GM23338 (cell line): ENCODE measurements at regions not wholly inside any gene's neighbourhood (a gene's known extent, or its start where the extent isn't known, plus 50 kb on each side); places are given as distances from the start of the nearest gene placed in this dataset.

Source experiments
- ATAC-seq: fragments of 200-7000 bp; cut with Tn5 transposase; 3 replicates; pipeline ENCODE4 v1.9.1; 2020
- DNase-seq: peaks from one replicate; pipeline ENCODE4 v3.0.0-alpha.2; 2015; ENCODE audit warnings: low spot score
- H2AFZ ChIP-seq: fragments of 200-600 bp; sonication (generic); 2 replicates; pipeline ENCODE4 v1.8.0; 2016; ENCODE audit warnings: antibody characterized with exemption, mild to moderate bottlenecking, moderate library complexity
- H3F3A ChIP-seq: fragments of 200-600 bp; sonication (generic); replicated peaks from 2 replicates; pipeline ENCODE4 v1.8.0; 2017; ENCODE audit warnings: antibody characterized with exemption, mixed run types, low read depth
- H3K27ac ChIP-seq: fragments of 200-600 bp; sonication (generic); 2 replicates; pipeline ENCODE4 v1.6.1; 2016; ENCODE audit warnings: low read depth
- H3K27me3 ChIP-seq: fragments of 200-600 bp; sonication (generic); 2 replicates; pipeline ENCODE4 v1.8.0; 2016; ENCODE audit warnings: mild to moderate bottlenecking, mixed run types, moderate library complexity; ENCODE audit not compliant: insufficient read depth
- H3K36me3 ChIP-seq: fragments of 200-600 bp; sonication (generic); 2 replicates; pipeline ENCODE4 v1.8.0; 2016; ENCODE audit warnings: mild to moderate bottlenecking; ENCODE audit not compliant: insufficient read depth
- H3K4me1 ChIP-seq: fragments of 200-600 bp; sonication (generic); 2 replicates; pipeline ENCODE4 v1.8.0; 2016; ENCODE audit warnings: mild to moderate bottlenecking, moderate library complexity; ENCODE audit not compliant: insufficient read depth
- H3K4me2 ChIP-seq: fragments of 200-600 bp; sonication (generic); 2 replicates; pipeline ENCODE4 v1.7.1; 2017; ENCODE audit warnings: mixed run types
- H3K4me3 ChIP-seq: fragments of 200-600 bp; sonication (generic); 2 replicates; pipeline ENCODE4 v1.6.1; 2016; ENCODE audit warnings: mixed run types
- H3K79me2 ChIP-seq: fragments of 200-600 bp; sonication (generic); replicated peaks from 2 replicates; pipeline ENCODE4 v1.8.0; 2017; ENCODE audit warnings: mild to moderate bottlenecking; ENCODE audit not compliant: insufficient read depth
- H3K9me2 ChIP-seq: fragments of 200-600 bp; sonication (generic); 2 replicates; pipeline ENCODE4 v1.8.0; 2017; ENCODE audit not compliant: insufficient read depth
- H4K20me1 ChIP-seq: fragments of 200-600 bp; sonication (generic); replicated peaks from 2 replicates; pipeline ENCODE4 v1.8.0; 2017; ENCODE audit warnings: mild to moderate bottlenecking; ENCODE audit not compliant: insufficient read depth
- H3K27ac Mint-ChIP-seq: 2 replicates; pipeline ENCODE4 v1.8.0; 2020; ENCODE audit warnings: inconsistent platforms, mild to moderate bottlenecking, moderate library complexity, mixed read lengths
- H3K27me3 Mint-ChIP-seq: 3 replicates; pipeline ENCODE4 v1.8.0; 2022; ENCODE audit warnings: low read depth, mild to moderate bottlenecking, moderate library complexity, mixed read lengths, inconsistent platforms; ENCODE audit not compliant: insufficient read depth, poor library complexity
- H3K36me3 Mint-ChIP-seq: 3 replicates; pipeline ENCODE4 v1.8.0; 2021; ENCODE audit warnings: low read depth, mild to moderate bottlenecking, inconsistent platforms, moderate library complexity, mixed read lengths
- H3K4me1 Mint-ChIP-seq: 3 replicates; pipeline ENCODE4 v1.8.0; 2020; ENCODE audit warnings: mild to moderate bottlenecking, inconsistent platforms, mixed read lengths
- H3K4me3 Mint-ChIP-seq: 3 replicates; pipeline ENCODE4 v1.8.0; 2021; ENCODE audit warnings: moderate library complexity, mild to moderate bottlenecking, inconsistent platforms, mixed read lengths
- H3K9me3 Mint-ChIP-seq: 3 replicates; pipeline ENCODE4 v1.8.0; 2020; ENCODE audit warnings: moderate library complexity, mild to moderate bottlenecking, inconsistent platforms, mixed read lengths
- CREB1 ChIP-seq: fragments of 250-450 bp; sonication (Bioruptor Pico); IDR thresholded peaks from 2 replicates; pipeline ENCODE4 v1.5.0; 2020; ENCODE audit warnings: low read depth, mild to moderate bottlenecking, moderate library complexity
- EZH2 ChIP-seq: fragments of 200-600 bp; sonication (generic); IDR thresholded peaks from one replicate; pipeline ENCODE4 v1.8.0; 2017; ENCODE audit warnings: antibody characterized with exemption, mild to moderate bottlenecking, low read depth; ENCODE audit not compliant: unreplicated experiment
- JUNB ChIP-seq: IDR thresholded peaks from one replicate; pipeline ENCODE4 v1.6.1; 2016; ENCODE audit warnings: antibody characterized with exemption; ENCODE audit not compliant: unreplicated experiment
- NANOG ChIP-seq: IDR thresholded peaks from 2 replicates; pipeline ENCODE4 v1.6.1; 2016; ENCODE audit warnings: antibody characterized with exemption, borderline replicate concordance
- POLR2AphosphoS5 ChIP-seq: IDR thresholded peaks from 2 replicates; pipeline ENCODE4 v1.6.1; 2016; ENCODE audit warnings: antibody characterized with exemption, low read depth
- STAT1 ChIP-seq: IDR thresholded peaks from one replicate; pipeline ENCODE4 v1.6.1; 2016; ENCODE audit warnings: antibody characterized with exemption; ENCODE audit not compliant: unreplicated experiment
- ZNF114 ChIP-seq: fragments of 250-450 bp; sonication (Bioruptor Pico); IDR thresholded peaks from 2 replicates; pipeline ENCODE4 v1.5.0; 2020; ENCODE audit warnings: mild to moderate bottlenecking, moderate library complexity
- ZNF331 ChIP-seq: fragments of 250-450 bp; sonication (Bioruptor Pico); IDR thresholded peaks from 2 replicates; pipeline ENCODE4 v1.5.0; 2020; ENCODE audit warnings: low read depth, mild to moderate bottlenecking, moderate library complexity
- ZNF462 ChIP-seq: fragments of 250-450 bp; sonication (Bioruptor Pico); IDR thresholded peaks from 2 replicates; pipeline ENCODE4 v1.5.0; 2020; ENCODE audit warnings: mild to moderate bottlenecking, moderate library complexity
- TF ChIP-seq, protein P1 (sequence below): IDR thresholded peaks from 2 replicates; pipeline ENCODE4 v1.6.1; 2016; ENCODE audit warnings: antibody characterized with exemption
- TF ChIP-seq, protein P2 (sequence below): IDR thresholded peaks from one replicate; pipeline ENCODE4 v1.6.1; 2018; ENCODE audit warnings: antibody characterized with exemption; ENCODE audit not compliant: unreplicated experiment

- no peak overlapping the region for H3K27ac ChIP-seq
- DNase-seq (no peak), ATAC-seq (no peak)
- H2AFZ ChIP-seq: no peak overlapping the region
- H3F3A ChIP-seq: no peaks in the 10 kb centered on the region
- TF ChIP-seq, protein P1, sequence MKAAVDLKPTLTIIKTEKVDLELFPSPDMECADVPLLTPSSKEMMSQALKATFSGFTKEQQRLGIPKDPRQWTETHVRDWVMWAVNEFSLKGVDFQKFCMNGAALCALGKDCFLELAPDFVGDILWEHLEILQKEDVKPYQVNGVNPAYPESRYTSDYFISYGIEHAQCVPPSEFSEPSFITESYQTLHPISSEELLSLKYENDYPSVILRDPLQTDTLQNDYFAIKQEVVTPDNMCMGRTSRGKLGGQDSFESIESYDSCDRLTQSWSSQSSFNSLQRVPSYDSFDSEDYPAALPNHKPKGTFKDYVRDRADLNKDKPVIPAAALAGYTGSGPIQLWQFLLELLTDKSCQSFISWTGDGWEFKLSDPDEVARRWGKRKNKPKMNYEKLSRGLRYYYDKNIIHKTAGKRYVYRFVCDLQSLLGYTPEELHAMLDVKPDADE: no peak
- no peak for TF ChIP-seq ZNF114 (CRISPR knock-in tag)
- TF ChIP-seq ZNF331 (CRISPR knock-in tag): no peak
- TF ChIP-seq NANOG: no peak
- no peak for TF ChIP-seq EZH2
- H3K27me3 ChIP-seq: no peaks in the 10 kb centered on the region
- H3K4me3 Mint-ChIP-seq: no peak overlapping the region
- no peaks in the 10 kb centered on the region for H3K4me1 Mint-ChIP-seq
- no peak overlapping the region for H3K4me3 ChIP-seq
- no peak overlapping the region for H3K4me2 ChIP-seq
- H3K36me3 Mint-ChIP-seq: no peaks in the 10 kb centered on the region
- no peaks in the 10 kb centered on the region for H3K27me3 Mint-ChIP-seq
- no peaks in the 10 kb centered on the region for H3K9me2 ChIP-seq
- H3K4me1 ChIP-seq: no peaks in the 10 kb centered on the region
- no peaks in the 10 kb centered on the region for H3K79me2 ChIP-seq
- no peak overlapping the region for H3K27ac Mint-ChIP-seq
- no peaks in the 10 kb centered on the region for H3K9me3 Mint-ChIP-seq
- no peaks in the 10 kb centered on the region for H3K36me3 ChIP-seq
- H4K20me1 ChIP-seq: no peaks in the 10 kb centered on the region
Observed at GRCh38 chr2:41600460-41600859, 447.4 kb upstream of the PKDCC start.

DNA sequence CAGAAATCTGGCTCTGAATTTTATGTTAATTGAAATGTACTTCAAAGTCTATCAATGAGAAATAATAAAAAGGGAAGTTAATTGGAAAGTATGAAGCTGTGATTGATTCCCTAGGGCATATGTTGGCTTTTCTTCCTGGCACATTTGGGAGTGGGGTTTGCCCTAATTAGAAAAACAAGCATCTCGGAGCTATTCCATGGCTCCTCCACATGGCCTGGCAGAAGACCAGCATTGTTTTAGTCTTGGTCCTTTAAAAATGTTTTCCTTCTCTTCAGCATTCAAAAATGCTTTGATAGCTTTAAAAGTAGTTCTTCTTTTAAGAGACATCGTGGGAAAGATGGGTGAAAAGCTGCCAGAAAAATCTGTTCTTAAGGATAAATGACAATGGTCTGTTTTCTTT, 445.5 kb upstream of the PKDCC start:
- ATAC-seq (no peak), DNase-seq (no peak)
- Histone ChIP-seq H3K9me2 (no peaks in the 10 kb centered on the region), H3F3A (no peaks in the 10 kb centered on the region), H2AFZ (no peak overlapping the region), H3K4me2 (no peak overlapping the region), H4K20me1 (no peaks in the 10 kb centered on the region), H3K4me3 (no peak overlapping the region), H3K27ac (no peak overlapping the region), H3K79me2 (no peaks in the 10 kb centered on the region), H3K27me3 (no peaks in the 10 kb centered on the region), H3K4me1 (no peaks in the 10 kb centered on the region), H3K36me3 (no peaks in the 10 kb centered on the region)
- Mint-ChIP-seq H3K36me3 (no peaks in the 10 kb centered on the region), H3K9me3 (no peaks in the 10 kb centered on the region), H3K4me1 (no peaks in the 10 kb centered on the region), H3K4me3 (no peak overlapping the region), H3K27ac (no peak overlapping the region), H3K27me3 (no peaks in the 10 kb centered on the region)
- TF ChIP-seq, protein P1: no peak
- TF ChIP-seq, protein P2, sequence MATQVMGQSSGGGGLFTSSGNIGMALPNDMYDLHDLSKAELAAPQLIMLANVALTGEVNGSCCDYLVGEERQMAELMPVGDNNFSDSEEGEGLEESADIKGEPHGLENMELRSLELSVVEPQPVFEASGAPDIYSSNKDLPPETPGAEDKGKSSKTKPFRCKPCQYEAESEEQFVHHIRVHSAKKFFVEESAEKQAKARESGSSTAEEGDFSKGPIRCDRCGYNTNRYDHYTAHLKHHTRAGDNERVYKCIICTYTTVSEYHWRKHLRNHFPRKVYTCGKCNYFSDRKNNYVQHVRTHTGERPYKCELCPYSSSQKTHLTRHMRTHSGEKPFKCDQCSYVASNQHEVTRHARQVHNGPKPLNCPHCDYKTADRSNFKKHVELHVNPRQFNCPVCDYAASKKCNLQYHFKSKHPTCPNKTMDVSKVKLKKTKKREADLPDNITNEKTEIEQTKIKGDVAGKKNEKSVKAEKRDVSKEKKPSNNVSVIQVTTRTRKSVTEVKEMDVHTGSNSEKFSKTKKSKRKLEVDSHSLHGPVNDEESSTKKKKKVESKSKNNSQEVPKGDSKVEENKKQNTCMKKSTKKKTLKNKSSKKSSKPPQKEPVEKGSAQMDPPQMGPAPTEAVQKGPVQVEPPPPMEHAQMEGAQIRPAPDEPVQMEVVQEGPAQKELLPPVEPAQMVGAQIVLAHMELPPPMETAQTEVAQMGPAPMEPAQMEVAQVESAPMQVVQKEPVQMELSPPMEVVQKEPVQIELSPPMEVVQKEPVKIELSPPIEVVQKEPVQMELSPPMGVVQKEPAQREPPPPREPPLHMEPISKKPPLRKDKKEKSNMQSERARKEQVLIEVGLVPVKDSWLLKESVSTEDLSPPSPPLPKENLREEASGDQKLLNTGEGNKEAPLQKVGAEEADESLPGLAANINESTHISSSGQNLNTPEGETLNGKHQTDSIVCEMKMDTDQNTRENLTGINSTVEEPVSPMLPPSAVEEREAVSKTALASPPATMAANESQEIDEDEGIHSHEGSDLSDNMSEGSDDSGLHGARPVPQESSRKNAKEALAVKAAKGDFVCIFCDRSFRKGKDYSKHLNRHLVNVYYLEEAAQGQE: no peak
- TF ChIP-seq POLR2AphosphoS5 (no peak), JUNB (no peak), NANOG (no peak), STAT1 (no peak), ZNF331 (CRISPR knock-in tag) (no peak), ZNF114 (CRISPR knock-in tag) (no peak), ZNF462 (CRISPR knock-in tag) (no peak), CREB1 (no peak)
